IMR-90 (cell line): ENCODE measurements at regions not wholly inside any gene's neighbourhood (a gene's known extent, or its start where the extent isn't known, plus 50 kb on each side); places are given as distances from the start of the nearest gene placed in this dataset.

Source experiments
- ATAC-seq: fragments of 200-7000 bp; cut with Tn5 transposase; 2 replicates; pipeline ENCODE4 v1.9.1; 2020; ENCODE audit warnings: low read depth, mild to moderate bottlenecking, moderate library complexity
- BruUV-seq: library from RNA; stranded (reverse); fragments of 400-500 nt; replicated peaks from 2 replicates; lab custom pipeline; 2021; lab: Mats Ljungman, UMichigan
- CTCF ChIA-PET: fragments of 300-600 bp; formaldehyde crosslinking; extraction: SDS; loops from one replicate; lab custom pipeline; 2021; ENCODE audit warnings: antibody characterized with exemption; lab: Yijun Ruan, JAX
- POLR2A ChIA-PET: fragments of 300-600 bp; sonication (Branson Sonifier 250); formaldehyde crosslinking; loops from one replicate; lab custom pipeline; 2022; ENCODE audit warnings: antibody characterized with exemption; ENCODE audit not compliant: unreplicated experiment; lab: Charles Lee
- DNase-seq: peaks from one replicate; pipeline ENCODE4 v3.0.0; 2013
- H2AFZ ChIP-seq: replicated peaks from 2 replicates; pipeline ENCODE3; 2013; ENCODE audit warnings: low read length, mild to moderate bottlenecking; ENCODE audit not compliant: poor library complexity
- H2AK5ac ChIP-seq: 2 replicates; pipeline ENCODE4 v1.6.1; 2013; ENCODE audit warnings: low read depth, low read length, inconsistent platforms
- H2AK9ac ChIP-seq: replicated peaks from 2 replicates; pipeline ENCODE3; 2013; ENCODE audit warnings: mild to moderate bottlenecking, low read depth, low read length, moderate library complexity; ENCODE audit not compliant: poor library complexity
- H2BK120ac ChIP-seq: 2 replicates; pipeline ENCODE4 v1.6.1; 2013; ENCODE audit warnings: low read depth, low read length, inconsistent platforms
- H2BK15ac ChIP-seq: 3 replicates; pipeline ENCODE4 v1.6.1; 2013; ENCODE audit warnings: low read depth, low read length, inconsistent platforms
- H2BK20ac ChIP-seq: 2 replicates; pipeline ENCODE4 v1.6.1; 2013; ENCODE audit warnings: low read depth, mild to moderate bottlenecking, inconsistent platforms, low read length, moderate library complexity
- H2BK5ac ChIP-seq: 2 replicates; pipeline ENCODE4 v1.6.1; 2013; ENCODE audit warnings: mild to moderate bottlenecking, low read depth, low read length, inconsistent platforms; ENCODE audit not compliant: poor library complexity, severe bottlenecking
- H3K14ac ChIP-seq: replicated peaks from 2 replicates; pipeline ENCODE4 v1.6.1; 2013; ENCODE audit warnings: low read depth, low read length, inconsistent platforms
- H3K18ac ChIP-seq: 2 replicates; pipeline ENCODE4 v1.6.1; 2013; ENCODE audit warnings: low read depth, low read length, control low read depth
- H3K23ac ChIP-seq: 2 replicates; pipeline ENCODE4 v1.6.1; 2013; ENCODE audit warnings: low read depth, low read length, inconsistent platforms
- H3K27ac ChIP-seq: 2 replicates; pipeline ENCODE4 v1.5.1; 2013; ENCODE audit warnings: mild to moderate bottlenecking, control low read depth, low read length; ENCODE audit not compliant: insufficient read depth
- H3K27me3 ChIP-seq: 2 replicates; pipeline ENCODE4 v1.6.1; 2013; ENCODE audit warnings: low read length; ENCODE audit not compliant: control insufficient read depth, insufficient read depth
- H3K36me3 ChIP-seq: 2 replicates; pipeline ENCODE4 v1.6.1; 2013; ENCODE audit warnings: low read length, mixed read lengths; ENCODE audit not compliant: control insufficient read depth, insufficient read depth
- H3K4ac ChIP-seq: 2 replicates; pipeline ENCODE4 v1.6.1; 2013; ENCODE audit warnings: low read depth, low read length, inconsistent platforms
- H3K4me1 ChIP-seq: 2 replicates; pipeline ENCODE4 v1.6.1; 2013; ENCODE audit warnings: low read length, mixed read lengths; ENCODE audit not compliant: control insufficient read depth, insufficient read depth
- H3K4me2 ChIP-seq: 2 replicates; pipeline ENCODE4 v1.6.1; 2013; ENCODE audit warnings: low read depth, mild to moderate bottlenecking, control low read depth, low read length, moderate library complexity
- H3K4me3 ChIP-seq: 2 replicates; pipeline ENCODE4 v1.5.1; 2013; ENCODE audit warnings: low read depth, mild to moderate bottlenecking, control low read depth, low read length, moderate library complexity; ENCODE audit not compliant: insufficient read depth
- H3K56ac ChIP-seq: 2 replicates; pipeline ENCODE4 v1.6.1; 2013; ENCODE audit warnings: low read length, inconsistent platforms; ENCODE audit not compliant: insufficient read depth; ENCODE audit errors: extremely low read depth
- H3K79me1 ChIP-seq, 2 experiments: 2 replicates each; pipeline ENCODE4 v1.6.1; 2013; ENCODE audit warnings: low read length in 2 of 2, inconsistent platforms in 1 of 2, low read depth in 1 of 2
- H3K9ac ChIP-seq: 2 replicates; pipeline ENCODE4 v1.6.1; 2013; ENCODE audit warnings: low read depth, low read length, control low read depth
- H3K9me1 ChIP-seq: 2 replicates; pipeline ENCODE4 v1.6.1; 2013; ENCODE audit warnings: low read length, inconsistent platforms; ENCODE audit not compliant: insufficient read depth
- H3K9me3 ChIP-seq: 2 replicates; pipeline ENCODE4 v1.6.1; 2013; ENCODE audit warnings: low read length; ENCODE audit not compliant: control insufficient read depth, insufficient read depth
- H4K20me1 ChIP-seq: 2 replicates; pipeline ENCODE4 v1.6.1; 2013; ENCODE audit warnings: low read length, inconsistent platforms; ENCODE audit not compliant: insufficient read depth
- H4K5ac ChIP-seq: 2 replicates; pipeline ENCODE4 v1.6.1; 2013; ENCODE audit warnings: mild to moderate bottlenecking, low read depth, low read length, control low read depth
- H4K8ac ChIP-seq, 2 experiments: 2 replicates each; pipeline ENCODE4 v1.6.1; 2013; ENCODE audit warnings: low read depth in 2 of 2, low read length in 2 of 2, control low read depth in 1 of 2, inconsistent platforms in 1 of 2
- H4K91ac ChIP-seq: 2 replicates; pipeline ENCODE4 v1.6.1; 2013; ENCODE audit warnings: low read depth, low read length, inconsistent platforms; ENCODE audit not compliant: insufficient read depth
- BHLHE40 ChIP-seq: fragments of 150-350 bp; IDR thresholded peaks from 2 replicates; pipeline ENCODE4 v1.6.1; 2016; ENCODE audit warnings: mild to moderate bottlenecking, low read depth, low read length
- CEBPB ChIP-seq: IDR thresholded peaks from 2 replicates; pipeline ENCODE4 v1.6.1; 2012; ENCODE audit warnings: low read depth, low read length, improper control_type of control experiment
- FOS ChIP-seq: fragments of 150-350 bp; IDR thresholded peaks from 2 replicates; pipeline ENCODE4 v1.6.1; 2016; ENCODE audit warnings: low read depth, low read length
- MAFK ChIP-seq: IDR thresholded peaks from 2 replicates; pipeline ENCODE4 v1.6.1; 2012; ENCODE audit warnings: low read depth, low read length, improper control_type of control experiment
- MAZ ChIP-seq: IDR thresholded peaks from 2 replicates; pipeline ENCODE4 v1.6.1; 2012; ENCODE audit warnings: low read depth, mild to moderate bottlenecking, low read length, improper control_type of control experiment, moderate library complexity, borderline replicate concordance
- MXI1 ChIP-seq: IDR thresholded peaks from 2 replicates; pipeline ENCODE4 v1.6.1; 2012; ENCODE audit warnings: low read depth, mild to moderate bottlenecking, low read length, moderate library complexity, borderline replicate concordance
- NFE2L2 ChIP-seq: fragments of 150-350 bp; IDR thresholded peaks from 2 replicates; pipeline ENCODE4 v1.6.1; 2016; ENCODE audit warnings: low read depth, mild to moderate bottlenecking, low read length
- POLR2A ChIP-seq: IDR thresholded peaks from 2 replicates; pipeline ENCODE4 v1.6.1; 2012; ENCODE audit warnings: mild to moderate bottlenecking, low read depth, low read length
- RAD21 ChIP-seq: IDR thresholded peaks from 2 replicates; pipeline ENCODE4 v1.6.1; 2012; ENCODE audit warnings: low read length, improper control_type of control experiment
- RCOR1 ChIP-seq: IDR thresholded peaks from 2 replicates; pipeline ENCODE4 v1.6.1; 2012; ENCODE audit warnings: mild to moderate bottlenecking, low read length, improper control_type of control experiment; ENCODE audit not compliant: insufficient replicate concordance
- RFX5 ChIP-seq: IDR thresholded peaks from 2 replicates; pipeline ENCODE4 v1.8.0; 2012; ENCODE audit warnings: low read depth, mild to moderate bottlenecking, low read length, moderate library complexity
- WGBS, 2 experiments: methylation state at CpG; one replicate each; pipeline versions ENCODE4 v1.1.5 to v1.1.7; 2013; ENCODE audit warnings: missing lambda C conversion rate in 2 of 2; ENCODE audit not compliant: insufficient read length in 1 of 2; ENCODE audit errors: extremely low coverage in 2 of 2; 5-methylcytosine and 5-hydroxymethylcytosine counted together
- dilution Hi-C: fragments of 300-500 bp; cut with HindIII; formaldehyde crosslinking; loops from one replicate; pipeline ENCODE4 v1.14.3; 2018; ENCODE audit warnings: low sequenced_read_pairs; ENCODE audit not compliant: unreplicated experiment
- in situ Hi-C: fragments of 300-500 bp; cut with MboI; formaldehyde crosslinking; loops from 3 replicates; pipeline ENCODE4 v1.14.3; 2019; ENCODE audit warnings: low sequenced_read_pairs, inconsistent platforms, mixed read lengths
- intact Hi-C: fragments of 100-400 bp; cut with micrococcal nuclease; formaldehyde crosslinking; loops from 2 replicates; pipeline ENCODE4 v1.10.0; 2022
- TF ChIP-seq, protein P1 (sequence below): conservative IDR thresholded peaks from 2 replicates; pipeline ENCODE4 v1.5.1; 2012; ENCODE audit warnings: mild to moderate bottlenecking, low read depth, low read length, improper control_type of control experiment
- TF ChIP-seq, protein P2 (sequence below): fragments of 150-350 bp; IDR thresholded peaks from 2 replicates; pipeline ENCODE4 v1.6.1; 2016; ENCODE audit warnings: low read depth, mild to moderate bottlenecking, low read length, moderate library complexity, borderline replicate concordance

DNA sequence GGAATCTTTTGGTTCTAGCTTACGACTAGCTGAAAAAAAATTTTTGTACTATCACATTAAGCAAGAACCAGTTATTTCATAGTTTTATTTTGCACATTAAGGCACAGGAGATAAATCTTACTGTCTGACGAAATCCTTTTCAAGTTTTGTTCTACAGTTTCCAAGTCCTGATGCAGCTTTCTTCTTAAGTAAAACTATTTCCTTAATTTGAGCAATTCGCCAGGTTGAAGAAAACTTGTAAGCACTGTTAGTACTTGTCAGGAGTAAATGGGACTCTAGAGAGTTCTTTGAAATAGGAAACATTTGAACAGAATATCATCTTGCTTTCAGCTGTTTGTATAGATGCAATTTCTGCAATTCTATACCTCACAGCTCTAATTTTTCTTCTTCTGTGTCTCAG, 318.8 kb upstream of the ELAVL2 start:
- in situ Hi-C loops (no loop called here), dilution Hi-C loops (no loop called here), intact Hi-C loops (loop anchor here (10.0 kb wide), 1 partner anchor 60 kb away; no protein-coding TSS in a partner anchor)
- ATAC-seq: no peak
- H3K4me2 ChIP-seq: no peak overlapping the region
- no peak overlapping the region for H3K27ac ChIP-seq
- no peak for DNase-seq
- H2BK15ac ChIP-seq: no peak overlapping the region
- no peaks in the 10 kb centered on the region for H3K9me1 ChIP-seq
- POLR2A ChIA-PET: no interaction called here
- H3K9ac ChIP-seq: no peak overlapping the region
- BruUV-seq: no TSS peak
- no peak overlapping the region for H4K5ac ChIP-seq
- no peak overlapping the region for H3K56ac ChIP-seq
- H2AK5ac ChIP-seq: no peak overlapping the region
- no peak overlapping the region for H2BK5ac ChIP-seq
- H3K36me3 ChIP-seq: no peaks in the 10 kb centered on the region
- H2BK20ac ChIP-seq: no peak overlapping the region
- H3K9me3 ChIP-seq: peaks cover 8% of the 10 kb centered on the region
- H4K8ac ChIP-seq: no peak overlapping the region
- CTCF ChIA-PET: interaction anchor here (0.6 kb wide), 1 partner anchor 313 kb away, joined by 6 read pairs; no protein-coding TSS in a partner anchor
- no peak overlapping the region for H3K23ac ChIP-seq
- no peak overlapping the region for H3K18ac ChIP-seq
- no peak overlapping the region for H2BK120ac ChIP-seq
- no peaks in the 10 kb centered on the region for H3K79me1 ChIP-seq
- H3K4me3 ChIP-seq: no peak overlapping the region
- no peaks in the 10 kb centered on the region for H3K4me1 ChIP-seq
- H3K27me3 ChIP-seq: no peaks in the 10 kb centered on the region
- H2AFZ ChIP-seq: no peak overlapping the region
- no peak overlapping the region for H2AK9ac ChIP-seq
- no peak overlapping the region for H4K91ac ChIP-seq
- H3K14ac ChIP-seq: no peak overlapping the region
- WGBS, 2 experiments: no CpG with 5 or more reads among the region's 3 CpGs
- no peaks in the 10 kb centered on the region for H4K20me1 ChIP-seq
- H3K4ac ChIP-seq: no peak overlapping the region
- TF ChIP-seq CEBPB: no peak
- TF ChIP-seq, protein P1, sequence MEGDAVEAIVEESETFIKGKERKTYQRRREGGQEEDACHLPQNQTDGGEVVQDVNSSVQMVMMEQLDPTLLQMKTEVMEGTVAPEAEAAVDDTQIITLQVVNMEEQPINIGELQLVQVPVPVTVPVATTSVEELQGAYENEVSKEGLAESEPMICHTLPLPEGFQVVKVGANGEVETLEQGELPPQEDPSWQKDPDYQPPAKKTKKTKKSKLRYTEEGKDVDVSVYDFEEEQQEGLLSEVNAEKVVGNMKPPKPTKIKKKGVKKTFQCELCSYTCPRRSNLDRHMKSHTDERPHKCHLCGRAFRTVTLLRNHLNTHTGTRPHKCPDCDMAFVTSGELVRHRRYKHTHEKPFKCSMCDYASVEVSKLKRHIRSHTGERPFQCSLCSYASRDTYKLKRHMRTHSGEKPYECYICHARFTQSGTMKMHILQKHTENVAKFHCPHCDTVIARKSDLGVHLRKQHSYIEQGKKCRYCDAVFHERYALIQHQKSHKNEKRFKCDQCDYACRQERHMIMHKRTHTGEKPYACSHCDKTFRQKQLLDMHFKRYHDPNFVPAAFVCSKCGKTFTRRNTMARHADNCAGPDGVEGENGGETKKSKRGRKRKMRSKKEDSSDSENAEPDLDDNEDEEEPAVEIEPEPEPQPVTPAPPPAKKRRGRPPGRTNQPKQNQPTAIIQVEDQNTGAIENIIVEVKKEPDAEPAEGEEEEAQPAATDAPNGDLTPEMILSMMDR: no peak
- no peak for TF ChIP-seq POLR2A
- no peak for TF ChIP-seq MXI1
- TF ChIP-seq MAFK: no peak
- no peak for TF ChIP-seq RFX5
- TF ChIP-seq MAZ: no peak
- no peak for TF ChIP-seq RAD21
- no peak for TF ChIP-seq NFE2L2
- no peak for TF ChIP-seq RCOR1
- TF ChIP-seq BHLHE40: no peak
- TF ChIP-seq FOS: no peak
- TF ChIP-seq, protein P2, sequence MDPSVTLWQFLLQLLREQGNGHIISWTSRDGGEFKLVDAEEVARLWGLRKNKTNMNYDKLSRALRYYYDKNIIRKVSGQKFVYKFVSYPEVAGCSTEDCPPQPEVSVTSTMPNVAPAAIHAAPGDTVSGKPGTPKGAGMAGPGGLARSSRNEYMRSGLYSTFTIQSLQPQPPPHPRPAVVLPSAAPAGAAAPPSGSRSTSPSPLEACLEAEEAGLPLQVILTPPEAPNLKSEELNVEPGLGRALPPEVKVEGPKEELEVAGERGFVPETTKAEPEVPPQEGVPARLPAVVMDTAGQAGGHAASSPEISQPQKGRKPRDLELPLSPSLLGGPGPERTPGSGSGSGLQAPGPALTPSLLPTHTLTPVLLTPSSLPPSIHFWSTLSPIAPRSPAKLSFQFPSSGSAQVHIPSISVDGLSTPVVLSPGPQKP: no peak
